Endothelial cell of umbilical vein (primary cell): ENCODE measurements at regions not wholly inside any gene's neighbourhood (a gene's known extent, or its start where the extent isn't known, plus 50 kb on each side); places are given as distances from the start of the nearest gene placed in this dataset.

Experiments used
- GATA2 ChIP-seq: IDR thresholded peaks from 2 replicates; pipeline ENCODE4 v1.7.0; 2011; ENCODE audit warnings: low read depth, mild to moderate bottlenecking, moderate library complexity, mixed read lengths, low read length; ENCODE audit not compliant: insufficient read length, insufficient read depth
- TF ChIP-seq, protein P1 (sequence below), 2 donors: IDR thresholded peaks; 1 replicate in 1 of 2; 2 replicates in 1 of 2; pipeline ENCODE4 v1.5.1; 2011; ENCODE audit warnings: low read length in 2 of 2, mild to moderate bottlenecking in 2 of 2, moderate library complexity in 2 of 2, control low read depth in 1 of 2, inconsistent platforms in 1 of 2, low read depth in 1 of 2; ENCODE audit not compliant: insufficient read depth in 1 of 2; ENCODE audit errors: extremely low read depth in 1 of 2

DNA sequence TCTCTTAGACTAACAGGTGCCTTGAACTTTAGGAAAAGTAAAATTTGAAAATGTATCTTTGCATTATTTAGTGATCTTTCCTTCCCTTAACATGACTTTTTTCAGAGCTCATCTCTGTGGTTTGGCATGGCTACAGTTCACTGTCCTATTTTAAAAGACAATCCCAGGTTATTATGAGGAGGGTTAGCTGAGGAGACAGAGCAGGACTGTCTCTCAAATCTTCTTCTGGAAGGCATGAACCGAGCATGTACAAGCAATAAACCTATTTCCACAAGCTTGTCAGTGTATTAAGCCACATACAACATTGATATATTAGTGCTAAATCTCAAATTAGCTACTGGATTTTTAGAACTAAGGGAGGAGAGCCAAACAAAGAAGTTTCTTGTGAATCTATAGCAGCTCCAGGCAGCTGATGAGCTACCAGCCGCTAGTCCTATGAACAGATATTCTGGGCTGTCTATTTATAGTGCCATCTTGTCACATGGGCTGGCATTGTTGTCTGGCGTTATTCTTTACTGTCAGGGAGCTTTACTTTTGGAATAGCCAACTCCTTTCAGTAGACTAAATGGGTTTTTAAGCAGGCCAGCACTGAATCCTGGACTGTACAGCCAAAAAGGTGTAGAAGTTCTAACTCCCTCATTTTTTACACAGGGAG lies 171.2 kb upstream of the ACTBL2 start:
- TF ChIP-seq GATA2, result no peak
- TF ChIP-seq, protein P1, sequence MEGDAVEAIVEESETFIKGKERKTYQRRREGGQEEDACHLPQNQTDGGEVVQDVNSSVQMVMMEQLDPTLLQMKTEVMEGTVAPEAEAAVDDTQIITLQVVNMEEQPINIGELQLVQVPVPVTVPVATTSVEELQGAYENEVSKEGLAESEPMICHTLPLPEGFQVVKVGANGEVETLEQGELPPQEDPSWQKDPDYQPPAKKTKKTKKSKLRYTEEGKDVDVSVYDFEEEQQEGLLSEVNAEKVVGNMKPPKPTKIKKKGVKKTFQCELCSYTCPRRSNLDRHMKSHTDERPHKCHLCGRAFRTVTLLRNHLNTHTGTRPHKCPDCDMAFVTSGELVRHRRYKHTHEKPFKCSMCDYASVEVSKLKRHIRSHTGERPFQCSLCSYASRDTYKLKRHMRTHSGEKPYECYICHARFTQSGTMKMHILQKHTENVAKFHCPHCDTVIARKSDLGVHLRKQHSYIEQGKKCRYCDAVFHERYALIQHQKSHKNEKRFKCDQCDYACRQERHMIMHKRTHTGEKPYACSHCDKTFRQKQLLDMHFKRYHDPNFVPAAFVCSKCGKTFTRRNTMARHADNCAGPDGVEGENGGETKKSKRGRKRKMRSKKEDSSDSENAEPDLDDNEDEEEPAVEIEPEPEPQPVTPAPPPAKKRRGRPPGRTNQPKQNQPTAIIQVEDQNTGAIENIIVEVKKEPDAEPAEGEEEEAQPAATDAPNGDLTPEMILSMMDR (IDR thresholded peaks at IDR 0.05; ENCODE audit: extremely low read depth in 1 of 2, insufficient read depth in 1 of 2, low read depth in 1 of 2, low read length in 2 of 2), result no peak
